ENCODE measurements at regions not wholly inside any gene's neighbourhood (a gene's known extent, or its start where the extent isn't known, plus 50 kb on each side); places are given as distances from the start of the nearest gene placed in this dataset.

GRCh38 chr5:97458851-97459250 is 275.8 kb upstream of the RIOK2 start:
- Histone ChIP-seq H3K4me2 (ENCODE audit: low read length) (no peak overlapping the region), H3K79me2 (replicated peaks; ENCODE audit: insufficient read depth, low read length) (no peaks in the 10 kb centered on the region), H3K9me2 (ENCODE audit: insufficient read depth, low read length) (no peaks in the 10 kb centered on the region), H3K27ac (ENCODE audit: low read length) (no peak overlapping the region), H2AFZ (ENCODE audit: low read depth, low read length) (no peak overlapping the region), H3K4me3 (ENCODE audit: low read length) (no peak overlapping the region), H3K9me3 (ENCODE audit: low read length) (no peaks in the 10 kb centered on the region), H3K36me3 (ENCODE audit: insufficient read depth, low read length) (no peaks in the 10 kb centered on the region), H3K9ac (ENCODE audit: low read length) (no peak overlapping the region), H3K27me3 (ENCODE audit: insufficient read depth, low read depth, low read length) (no peaks in the 10 kb centered on the region), H4K20me1 (ENCODE audit: insufficient read depth) (no peaks in the 10 kb centered on the region), H3F3A (ENCODE audit: insufficient read depth, low read length, poor library complexity, severe bottlenecking) (no peaks in the 10 kb centered on the region)
- TF ChIP-seq SMC3 (conservative IDR thresholded peaks at IDR 0.05; ENCODE audit: poor library complexity) (no peak), EZH2 (IDR thresholded peaks at IDR 0.05; ENCODE audit: borderline replicate concordance, insufficient read depth, low read length, poor library complexity, severe bottlenecking) (no peak), MXI1 (conservative IDR thresholded peaks at IDR 0.05; ENCODE audit: poor library complexity, severe bottlenecking) (no peak), EP300 (conservative IDR thresholded peaks at IDR 0.05; ENCODE audit: poor library complexity, severe bottlenecking) (no peak)

- Histone ChIP-seq H2AFZ (ENCODE audit: low read depth, low read length) (no peak overlapping the region), H3K9me2 (ENCODE audit: insufficient read depth, low read length) (no peaks in the 10 kb centered on the region), H3K4me2 (ENCODE audit: low read length) (no peak overlapping the region), H3K36me3 (ENCODE audit: insufficient read depth, low read length) (no peaks in the 10 kb centered on the region), H3K9ac (ENCODE audit: low read length) (no peak overlapping the region), H3F3A (ENCODE audit: insufficient read depth, low read length, poor library complexity, severe bottlenecking) (no peaks in the 10 kb centered on the region), H3K9me3 (ENCODE audit: low read length) (peaks cover 2% of the 10 kb centered on the region), H4K20me1 (ENCODE audit: insufficient read depth) (no peaks in the 10 kb centered on the region), H3K4me3 (ENCODE audit: low read length) (no peak overlapping the region), H3K27ac (ENCODE audit: low read length) (no peak overlapping the region), H3K27me3 (ENCODE audit: insufficient read depth, low read depth, low read length) (no peaks in the 10 kb centered on the region), H3K79me2 (replicated peaks; ENCODE audit: insufficient read depth, low read length) (no peaks in the 10 kb centered on the region)
- TF ChIP-seq MXI1 (conservative IDR thresholded peaks at IDR 0.05; ENCODE audit: poor library complexity, severe bottlenecking) (no peak), REST (IDR thresholded peaks at IDR 0.05; ENCODE audit: borderline replicate concordance) (no peak), TAF1 (IDR thresholded peaks at IDR 0.05; ENCODE audit: low read depth) (no peak), POLR2AphosphoS5 (IDR thresholded peaks at IDR 0.05) (no peak), CTCF (IDR thresholded peaks at IDR 0.05; ENCODE audit: poor library complexity, severe bottlenecking) (no peak), EZH2 (IDR thresholded peaks at IDR 0.05; ENCODE audit: borderline replicate concordance, insufficient read depth, low read length, poor library complexity, severe bottlenecking) (no peak)
These were observed 288.9 kb upstream of the RIOK2 start for GRCh38 chr5:97471951-97472350.

- H3K9me2 ChIP-seq (ENCODE audit: insufficient read depth, low read length): no peaks in the 10 kb centered on the region
- H3K79me2 ChIP-seq (replicated peaks; ENCODE audit: insufficient read depth, low read length): no peaks in the 10 kb centered on the region
- H3K36me3 ChIP-seq (ENCODE audit: insufficient read depth, low read length): no peaks in the 10 kb centered on the region
- H3K4me3 ChIP-seq (ENCODE audit: low read length): no peak overlapping the region
- no peaks in the 10 kb centered on the region for H3K27me3 ChIP-seq (ENCODE audit: insufficient read depth, low read depth, low read length)
- no peak overlapping the region for H2AFZ ChIP-seq (ENCODE audit: low read depth, low read length)
- no peaks in the 10 kb centered on the region for H3F3A ChIP-seq (ENCODE audit: insufficient read depth, low read length, poor library complexity, severe bottlenecking)
- no peaks in the 10 kb centered on the region for H3K9me3 ChIP-seq (ENCODE audit: low read length)
- no peak for TF ChIP-seq EP300 (conservative IDR thresholded peaks at IDR 0.05; ENCODE audit: poor library complexity, severe bottlenecking)
- TF ChIP-seq SMC3 (conservative IDR thresholded peaks at IDR 0.05; ENCODE audit: poor library complexity): no peak
- no peak for TF ChIP-seq TAF1 (IDR thresholded peaks at IDR 0.05; ENCODE audit: low read depth)
- no peak for TF ChIP-seq MXI1 (conservative IDR thresholded peaks at IDR 0.05; ENCODE audit: poor library complexity, severe bottlenecking)
- TF ChIP-seq POLR2AphosphoS5 (IDR thresholded peaks at IDR 0.05): no peak
- TF ChIP-seq EZH2 (IDR thresholded peaks at IDR 0.05; ENCODE audit: borderline replicate concordance, insufficient read depth, low read length, poor library complexity, severe bottlenecking): no peak
- TF ChIP-seq RAD21 (conservative IDR thresholded peaks at IDR 0.05): no peak
- no peak for TF ChIP-seq REST (IDR thresholded peaks at IDR 0.05; ENCODE audit: borderline replicate concordance)
- TF ChIP-seq CTCF (IDR thresholded peaks at IDR 0.05; ENCODE audit: poor library complexity, severe bottlenecking): no peak
- no peak overlapping the region for H3K4me2 ChIP-seq (ENCODE audit: low read length)
- no peaks in the 10 kb centered on the region for H4K20me1 ChIP-seq (ENCODE audit: insufficient read depth)
- no peak overlapping the region for H3K27ac ChIP-seq (ENCODE audit: low read length)
- no peak overlapping the region for H3K9ac ChIP-seq (ENCODE audit: low read length)
These were observed 292.8 kb upstream of the RIOK2 start for GRCh38 chr5:97475847-97476246.
